NT2/D1 (cell line): ENCODE measurements at regions not wholly inside any gene's neighbourhood (a gene's known extent, or its start where the extent isn't known, plus 50 kb on each side); places are given as distances from the start of the nearest gene placed in this dataset.

Experiments used
- DNase-seq: peaks from one replicate; pipeline ENCODE4 v3.0.0-alpha.2; 2011; ENCODE audit warnings: low read depth, low spot score
- H3K27me3 ChIP-seq: 2 replicates; pipeline ENCODE4 v1.6.0; 2011; ENCODE audit warnings: mild to moderate bottlenecking; ENCODE audit not compliant: insufficient read length, insufficient read depth
- H3K36me3 ChIP-seq: 2 replicates; pipeline ENCODE4 v1.6.1; 2011; ENCODE audit warnings: mild to moderate bottlenecking, low read length, mixed read lengths; ENCODE audit not compliant: insufficient read depth, insufficient read length
- H3K4me1 ChIP-seq: 2 replicates; pipeline ENCODE4 v1.5.1; 2011; ENCODE audit not compliant: insufficient read depth, insufficient read length
- H3K4me3 ChIP-seq: 2 replicates; pipeline ENCODE4 v1.5.1; 2011; ENCODE audit warnings: low read depth; ENCODE audit not compliant: insufficient read length
- H3K9ac ChIP-seq: 2 replicates; pipeline ENCODE4 v1.6.0; 2011; ENCODE audit warnings: low read depth; ENCODE audit not compliant: insufficient read length
- H3K9me3 ChIP-seq: 2 replicates; pipeline ENCODE4 v1.5.1; 2011; ENCODE audit warnings: mild to moderate bottlenecking, low read length; ENCODE audit not compliant: insufficient read depth
- SUZ12 ChIP-seq: IDR thresholded peaks from 2 replicates; pipeline ENCODE4 v1.6.1; 2011; ENCODE audit not compliant: insufficient read length, insufficient read depth; ENCODE audit errors: extremely low read depth
- YY1 ChIP-seq: IDR thresholded peaks from 2 replicates; pipeline ENCODE4 v1.6.1; 2011; ENCODE audit not compliant: insufficient read length, insufficient read depth
- ZNF274 ChIP-seq: IDR thresholded peaks from 2 replicates; pipeline ENCODE4 v1.6.1; 2011; ENCODE audit warnings: mild to moderate bottlenecking, low read depth, low read length

- no peak for TF ChIP-seq ZNF274
- TF ChIP-seq YY1, result no peak
- no peak for TF ChIP-seq SUZ12
- Histone ChIP-seq H3K9ac (no peak overlapping the region), H3K27me3 (no peaks in the 10 kb centered on the region), H3K4me3 (no peak overlapping the region), H3K36me3 (no peaks in the 10 kb centered on the region), H3K4me1 (no peaks in the 10 kb centered on the region), H3K9me3 (no peaks in the 10 kb centered on the region)
- no peak for DNase-seq
These were observed 372.0 kb downstream of the GPAM start for GRCh38 chr10:111811517-111811916.

DNA sequence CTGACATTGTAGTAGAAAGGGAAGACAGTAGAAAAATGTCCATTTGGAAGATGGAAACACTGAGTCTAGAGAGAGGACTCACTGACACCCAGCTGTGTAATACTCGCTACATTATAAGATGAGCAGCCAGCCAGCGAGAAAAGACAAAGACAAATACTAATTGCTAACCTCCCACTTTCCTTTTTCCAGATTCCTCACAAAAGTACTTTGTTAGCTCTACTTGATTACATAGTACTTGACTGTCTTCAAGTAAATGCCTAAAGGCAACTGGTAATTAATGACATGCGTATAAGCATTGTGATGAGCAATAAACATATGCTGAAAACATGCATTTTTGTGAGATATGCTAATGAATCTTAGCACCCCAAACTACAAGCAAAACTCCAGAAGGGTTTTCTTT lies 363.1 kb downstream of the GPAM start:
- H3K4me1 ChIP-seq, result no peaks in the 10 kb centered on the region
- H3K27me3 ChIP-seq, result no peaks in the 10 kb centered on the region
- no peak for DNase-seq
- no peak overlapping the region for H3K4me3 ChIP-seq
- no peak overlapping the region for H3K9ac ChIP-seq
- H3K36me3 ChIP-seq, result no peaks in the 10 kb centered on the region
- H3K9me3 ChIP-seq, result no peaks in the 10 kb centered on the region
- TF ChIP-seq SUZ12, result no peak
- no peak for TF ChIP-seq YY1
- TF ChIP-seq ZNF274, result no peak

- no peaks in the 10 kb centered on the region for H3K4me1 ChIP-seq
- H3K4me3 ChIP-seq, result no peak overlapping the region
- no peak for DNase-seq
- H3K27me3 ChIP-seq, result no peaks in the 10 kb centered on the region
- H3K9ac ChIP-seq, result no peak overlapping the region
- no peak for TF ChIP-seq SUZ12
- TF ChIP-seq ZNF274, result no peak
- TF ChIP-seq YY1, result no peak
- no peaks in the 10 kb centered on the region for H3K36me3 ChIP-seq
- H3K9me3 ChIP-seq, result no peaks in the 10 kb centered on the region
These were observed 361.7 kb downstream of the GPAM start for GRCh38 chr10:111821871-111822270.

GRCh38 chr10:111822661-111823060 lies 360.9 kb downstream of the GPAM start:
- Histone ChIP-seq H3K36me3 (no peaks in the 10 kb centered on the region), H3K4me3 (no peak overlapping the region), H3K4me1 (no peaks in the 10 kb centered on the region), H3K9me3 (no peaks in the 10 kb centered on the region), H3K27me3 (no peaks in the 10 kb centered on the region), H3K9ac (no peak overlapping the region)
- no peak for DNase-seq
- no peak for TF ChIP-seq SUZ12
- no peak for TF ChIP-seq YY1
- no peak for TF ChIP-seq ZNF274

DNA sequence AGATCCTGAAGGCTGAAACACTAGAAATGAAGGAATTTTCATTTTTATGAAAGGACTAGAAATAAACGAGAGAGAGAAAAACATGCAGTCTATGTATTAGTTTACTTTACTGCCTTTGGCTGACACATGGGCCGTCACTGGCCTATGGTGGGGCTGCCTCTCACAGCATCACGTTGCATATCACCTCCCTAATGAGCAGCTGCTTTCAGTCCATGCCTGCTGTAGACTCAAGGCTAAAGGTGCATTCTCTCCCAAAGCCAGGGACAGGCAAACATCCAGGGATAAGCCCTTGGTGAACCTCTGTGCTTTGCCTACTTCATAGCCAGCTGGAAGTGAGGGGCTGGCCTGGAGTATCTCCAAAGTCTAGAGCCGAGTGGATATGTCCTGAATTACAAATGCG lies 359.4 kb downstream of the GPAM start:
- TF ChIP-seq YY1 (no peak), ZNF274 (no peak), SUZ12 (no peak)
- no peaks in the 10 kb centered on the region for H3K36me3 ChIP-seq
- no peak overlapping the region for H3K4me3 ChIP-seq
- no peaks in the 10 kb centered on the region for H3K9me3 ChIP-seq
- no peaks in the 10 kb centered on the region for H3K27me3 ChIP-seq
- H3K9ac ChIP-seq, result no peak overlapping the region
- DNase-seq, result no peak
- no peaks in the 10 kb centered on the region for H3K4me1 ChIP-seq

GRCh38 chr10:111830359-111830758 lies 353.2 kb downstream of the GPAM start:
- H3K9me3 ChIP-seq, result no peaks in the 10 kb centered on the region
- no peak for TF ChIP-seq ZNF274
- no peak for TF ChIP-seq YY1
- no peak for TF ChIP-seq SUZ12
- H3K27me3 ChIP-seq, result no peaks in the 10 kb centered on the region
- no peaks in the 10 kb centered on the region for H3K36me3 ChIP-seq
- no peak for DNase-seq
- H3K4me1 ChIP-seq, result no peaks in the 10 kb centered on the region
- H3K9ac ChIP-seq, result no peak overlapping the region
- H3K4me3 ChIP-seq, result no peak overlapping the region

DNA sequence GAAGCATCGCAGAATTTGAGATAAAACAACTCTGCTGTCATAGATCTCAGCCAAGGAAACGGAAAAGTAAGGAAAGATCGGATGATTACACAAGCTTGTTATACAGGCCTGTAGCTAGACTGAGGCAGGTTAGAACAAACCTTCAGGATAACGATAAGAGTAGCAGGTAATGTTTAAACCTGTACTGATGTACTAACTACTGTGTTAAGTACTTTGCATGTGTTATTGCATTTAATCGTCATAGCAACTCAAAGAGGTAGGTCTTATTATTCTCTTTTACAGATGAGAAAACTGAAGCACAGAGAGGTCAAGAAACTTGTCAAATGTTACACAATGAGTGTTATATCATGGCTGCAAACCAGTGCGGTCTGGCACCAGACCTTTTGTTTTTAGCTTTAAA lies 352.5 kb downstream of the GPAM start:
- DNase-seq, result no peak
- TF ChIP-seq ZNF274, result no peak
- no peak for TF ChIP-seq SUZ12
- TF ChIP-seq YY1, result no peak
- no peaks in the 10 kb centered on the region for H3K36me3 ChIP-seq
- H3K4me1 ChIP-seq, result no peaks in the 10 kb centered on the region
- no peaks in the 10 kb centered on the region for H3K9me3 ChIP-seq
- no peaks in the 10 kb centered on the region for H3K27me3 ChIP-seq
- H3K9ac ChIP-seq, result no peak overlapping the region
- no peak overlapping the region for H3K4me3 ChIP-seq

DNA sequence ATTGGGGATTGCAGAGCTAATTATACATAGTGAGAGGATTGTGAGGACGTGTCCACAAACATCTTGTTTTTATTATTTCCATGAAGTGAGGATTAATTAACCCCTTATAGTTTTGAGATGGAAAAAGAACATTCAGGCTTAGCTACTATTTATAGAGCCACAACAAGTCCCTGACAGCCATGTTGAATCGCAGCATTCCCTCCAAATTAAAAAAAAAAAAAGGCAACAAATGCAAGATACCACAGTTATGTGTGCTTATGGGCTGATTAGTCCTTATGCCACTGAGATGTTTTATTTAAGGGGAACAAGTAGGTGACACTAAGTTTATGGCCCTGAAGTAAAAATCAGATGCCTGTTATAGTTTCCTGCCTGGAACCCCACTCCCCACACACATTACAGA lies 350.3 kb downstream of the GPAM start:
- TF ChIP-seq YY1, result no peak
- no peak for TF ChIP-seq SUZ12
- TF ChIP-seq ZNF274, result no peak
- Histone ChIP-seq H3K27me3 (no peaks in the 10 kb centered on the region), H3K9me3 (no peaks in the 10 kb centered on the region), H3K4me3 (no peak overlapping the region), H3K36me3 (no peaks in the 10 kb centered on the region), H3K4me1 (no peaks in the 10 kb centered on the region), H3K9ac (no peak overlapping the region)
- DNase-seq, result no peak
